GM10248 (cell line): ENCODE measurements at regions not wholly inside any gene's neighbourhood (a gene's known extent, or its start where the extent isn't known, plus 50 kb on each side); places are given as distances from the start of the nearest gene placed in this dataset.

Experiments used
- CTCF ChIA-PET: fragments of 300-600 bp; sonication (Branson Sonifier 250); formaldehyde crosslinking; extraction: SDS; loops from one replicate; lab custom pipeline; 2021; ENCODE audit warnings: antibody characterized with exemption; lab: Yijun Ruan, JAX
- POLR2A ChIA-PET: fragments of 350-650 bp; sonication (Branson Sonifier 250); formaldehyde crosslinking; extraction: SDS; loops from one replicate; lab custom pipeline; 2020; ENCODE audit warnings: antibody characterized with exemption; lab: Yijun Ruan, JAX
- DNase-seq: peaks from one replicate; pipeline ENCODE4 v3.0.0; 2012; ENCODE audit errors: extremely low spot score
- TF ChIP-seq, protein P1 (sequence below): IDR thresholded peaks from 2 replicates; pipeline ENCODE4 v1.5.1; 2012; ENCODE audit warnings: mild to moderate bottlenecking, low read depth; ENCODE audit errors: extremely low read depth, missing control alignments, control extremely low read depth

DNA sequence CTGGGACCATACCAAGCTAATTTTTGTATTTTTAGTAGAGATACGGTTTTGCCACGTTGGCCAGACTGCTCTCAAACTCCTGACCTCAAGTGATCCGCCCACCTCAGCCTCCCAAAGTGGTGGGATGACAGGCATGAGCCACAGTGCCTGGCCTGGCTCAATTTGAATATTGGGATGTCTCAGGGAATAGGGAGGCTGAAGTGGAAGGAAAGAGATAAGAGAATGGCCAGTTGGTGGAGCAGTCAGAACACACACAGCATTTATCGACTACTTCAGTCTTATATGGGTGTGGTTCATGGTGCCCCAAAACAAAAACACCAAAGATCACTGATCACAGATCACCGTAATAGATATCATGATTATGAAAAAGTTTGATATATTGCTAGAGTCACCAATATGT lies 144.4 kb downstream of the GMNC start:
- POLR2A ChIA-PET, result no interaction called here
- DNase-seq, result no peak
- CTCF ChIA-PET, result no interaction called here
- TF ChIP-seq, protein P1, sequence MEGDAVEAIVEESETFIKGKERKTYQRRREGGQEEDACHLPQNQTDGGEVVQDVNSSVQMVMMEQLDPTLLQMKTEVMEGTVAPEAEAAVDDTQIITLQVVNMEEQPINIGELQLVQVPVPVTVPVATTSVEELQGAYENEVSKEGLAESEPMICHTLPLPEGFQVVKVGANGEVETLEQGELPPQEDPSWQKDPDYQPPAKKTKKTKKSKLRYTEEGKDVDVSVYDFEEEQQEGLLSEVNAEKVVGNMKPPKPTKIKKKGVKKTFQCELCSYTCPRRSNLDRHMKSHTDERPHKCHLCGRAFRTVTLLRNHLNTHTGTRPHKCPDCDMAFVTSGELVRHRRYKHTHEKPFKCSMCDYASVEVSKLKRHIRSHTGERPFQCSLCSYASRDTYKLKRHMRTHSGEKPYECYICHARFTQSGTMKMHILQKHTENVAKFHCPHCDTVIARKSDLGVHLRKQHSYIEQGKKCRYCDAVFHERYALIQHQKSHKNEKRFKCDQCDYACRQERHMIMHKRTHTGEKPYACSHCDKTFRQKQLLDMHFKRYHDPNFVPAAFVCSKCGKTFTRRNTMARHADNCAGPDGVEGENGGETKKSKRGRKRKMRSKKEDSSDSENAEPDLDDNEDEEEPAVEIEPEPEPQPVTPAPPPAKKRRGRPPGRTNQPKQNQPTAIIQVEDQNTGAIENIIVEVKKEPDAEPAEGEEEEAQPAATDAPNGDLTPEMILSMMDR, result no peak

DNA sequence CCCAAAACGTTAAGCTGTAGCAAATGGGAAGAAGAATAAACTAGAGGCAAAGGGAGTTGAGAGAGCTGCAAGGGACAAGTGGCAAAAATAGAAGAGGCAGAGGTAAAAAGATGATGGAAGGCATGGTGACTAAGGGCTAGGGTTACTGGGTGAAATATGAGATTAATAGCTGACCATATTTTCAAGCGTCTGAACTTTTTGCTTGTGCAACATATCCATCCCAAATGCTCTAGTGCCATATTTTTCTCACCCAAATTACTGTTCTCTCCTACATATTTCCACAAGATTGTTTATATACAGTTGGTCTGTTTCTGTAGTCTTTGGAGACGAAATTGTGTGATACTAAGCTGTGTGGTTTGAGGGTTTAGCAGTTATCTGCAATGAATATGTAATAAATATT lies 145.5 kb downstream of the GMNC start:
- DNase-seq, result no peak
- TF ChIP-seq, protein P1, result no peak
- CTCF ChIA-PET, result no interaction called here
- POLR2A ChIA-PET, result no interaction called here

DNA sequence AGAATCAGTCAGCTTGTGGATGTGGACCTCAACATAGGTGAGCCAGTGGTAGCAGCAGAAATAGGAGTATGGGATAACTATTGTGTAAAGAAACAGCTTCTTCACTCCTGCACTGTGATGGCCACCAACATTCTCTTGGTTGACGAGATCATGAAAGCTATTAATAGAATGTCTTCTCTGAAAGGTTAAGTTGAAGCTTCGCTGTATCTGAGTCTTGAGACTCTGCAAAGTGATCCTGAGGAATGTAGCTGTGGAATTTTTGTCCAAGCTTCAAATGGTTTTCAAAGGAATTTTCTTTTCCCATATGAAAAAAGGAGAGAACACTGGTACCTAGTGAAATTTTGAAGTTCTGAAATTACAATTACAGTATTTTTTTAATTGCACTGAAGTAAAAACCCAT lies 146.3 kb downstream of the GMNC start:
- POLR2A ChIA-PET, result no interaction called here
- TF ChIP-seq, protein P1, result no peak
- CTCF ChIA-PET, result interaction anchor here (1.3 kb wide), 1 partner anchor 32 kb away, joined by 3 read pairs; no protein-coding TSS in a partner anchor
- no peak for DNase-seq

DNA sequence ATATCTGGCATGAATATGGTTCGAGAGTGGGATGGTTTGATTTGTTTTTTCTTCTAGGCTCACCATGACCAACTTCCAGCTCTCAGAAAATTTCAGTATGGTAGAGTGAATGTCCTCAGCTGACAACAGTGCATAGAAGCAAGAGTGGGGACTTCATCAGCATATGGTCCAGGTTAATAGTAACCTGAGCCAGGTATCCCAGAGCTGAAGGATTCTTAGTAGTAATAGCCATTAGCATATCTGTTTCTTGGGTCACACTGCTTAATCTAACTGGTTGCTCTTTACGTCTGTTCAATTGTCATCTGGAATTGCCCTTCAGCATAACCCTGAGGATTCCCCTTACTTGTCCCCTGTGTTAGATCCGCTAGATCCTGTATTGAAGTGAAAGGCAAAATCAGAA lies 151.8 kb downstream of the GMNC start:
- TF ChIP-seq, protein P1, result no peak
- DNase-seq, result no peak
- POLR2A ChIA-PET, result no interaction called here
- CTCF ChIA-PET, result no interaction called here

DNA sequence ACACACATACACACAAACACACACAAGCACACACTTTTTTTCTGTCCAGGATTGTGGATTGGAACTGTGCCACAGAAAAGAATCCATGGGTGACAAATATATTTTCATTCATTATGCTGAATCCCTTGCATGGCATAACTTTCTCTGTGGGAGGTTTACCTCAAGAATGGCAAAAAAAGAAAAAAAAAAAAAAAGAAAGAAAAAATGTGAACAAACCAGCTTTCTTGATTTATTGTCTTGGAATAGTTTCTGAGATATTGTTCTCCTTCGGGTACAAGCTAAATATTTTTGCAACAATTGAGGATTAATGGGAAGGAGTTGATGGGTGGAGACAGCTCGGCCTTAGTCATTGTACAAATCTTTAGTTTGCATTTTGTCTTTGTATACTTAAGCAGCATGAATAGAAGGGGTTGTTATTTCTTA lies 153.1 kb downstream of the GMNC start:
- DNase-seq, result no peak
- ChIA-PET CTCF (no interaction called here), POLR2A (no interaction called here)
- TF ChIP-seq, protein P1, result no peak
